ENCODE measurements at regions not wholly inside any gene's neighbourhood (a gene's known extent, or its start where the extent isn't known, plus 50 kb on each side); places are given as distances from the start of the nearest gene placed in this dataset.

- TF ChIP-seq FUBP1 (CRISPR knock-in tag; IDR thresholded peaks at IDR 0.05; ENCODE audit: borderline replicate concordance) = no peak
- no peak for TF ChIP-seq SP1 (IDR thresholded peaks at IDR 0.05)
- no peak for TF ChIP-seq SP1 (CRISPR knock-in tag; IDR thresholded peaks at IDR 0.05)
- no peak for TF ChIP-seq CEBPB (IDR thresholded peaks at IDR 0.05; ENCODE audit: borderline replicate concordance, low read depth, low read length)
- 0 out of 2 replicates have a peak, but pooled peaks have one; percentile 35 for TF ChIP-seq HNF4A (CRISPR knock-in tag; IDR thresholded peaks at IDR 0.05)
- TF ChIP-seq GMEB2 (CRISPR knock-in tag; IDR thresholded peaks at IDR 0.05; ENCODE audit: low read depth) = no peak
- no peak for TF ChIP-seq ZNF234 (CRISPR knock-in tag; conservative IDR thresholded peaks at IDR 0.05)
- TF ChIP-seq FOXA3 (CRISPR knock-in tag; IDR thresholded peaks at IDR 0.05) = peak; percentile 8; the same call in 1 of the 2 replicates
- TF ChIP-seq POLR2AphosphoS2 (IDR thresholded peaks at IDR 0.05; ENCODE audit: low read depth, low read length) = no peak
- TF ChIP-seq NCOR1 (IDR thresholded peaks at IDR 0.05; ENCODE audit: borderline replicate concordance, low read length) = peak; percentile 50; the same call in 1 of the 2 replicates
- no peak for TF ChIP-seq THYN1 (CRISPR knock-in tag; IDR thresholded peaks at IDR 0.05; ENCODE audit: borderline replicate concordance, low read depth)
- TF ChIP-seq FOXK1 (CRISPR knock-in tag; IDR thresholded peaks at IDR 0.05; ENCODE audit: borderline replicate concordance, low read depth) = peak; percentile 29; the same call in 1 of the 2 replicates
- TF ChIP-seq MAFK (conservative IDR thresholded peaks at IDR 0.05 in 1 of 2, IDR thresholded peaks at IDR 0.05 in 1 of 2; ENCODE audit: low read length in 2 of 2) = peak; percentile 41 to 78
- no peak for TF ChIP-seq U2AF2 (IDR thresholded peaks at IDR 0.05; ENCODE audit: low read depth, low read length)
- TF ChIP-seq ZNF414 (CRISPR knock-in tag; IDR thresholded peaks at IDR 0.05) = no peak
- TF ChIP-seq ZGPAT (CRISPR knock-in tag; IDR thresholded peaks at IDR 0.05) = 0 out of 2 replicates have a peak, but pooled peaks have one; percentile 9
- no peak for TF ChIP-seq BRF2 (CRISPR knock-in tag; IDR thresholded peaks at IDR 0.05)
Observed at GRCh38 chr2:19611491-19612332, 253.3 kb upstream of the OSR1 start (continued).

Measured in HepG2 (cell line).